Adipocyte (in vitro differentiated cells): ENCODE measurements at regions not wholly inside any gene's neighbourhood (a gene's known extent, or its start where the extent isn't known, plus 50 kb on each side); places are given as distances from the start of the nearest gene placed in this dataset.

Source experiments
- DNase-seq: peaks from one replicate; pipeline ENCODE4 v3.0.0-alpha.2; 2015; ENCODE audit warnings: low read depth
- H3K27me3 ChIP-seq: replicated peaks from 2 replicates; pipeline ENCODE4 v1.7.0; 2013; ENCODE audit warnings: mild to moderate bottlenecking, low read length, moderate library complexity; ENCODE audit not compliant: control insufficient read depth, insufficient read depth
- H3K36me3 ChIP-seq: 2 replicates; pipeline ENCODE4 v1.7.0; 2013; ENCODE audit warnings: low read length, mild to moderate bottlenecking, moderate library complexity; ENCODE audit not compliant: control insufficient read depth, insufficient read depth, severe bottlenecking
- H3K4me1 ChIP-seq: 2 replicates; pipeline ENCODE4 v1.7.0; 2013; ENCODE audit warnings: mild to moderate bottlenecking, low read length, moderate library complexity; ENCODE audit not compliant: control insufficient read depth, insufficient read depth
- H3K4me3 ChIP-seq: 2 replicates; pipeline ENCODE4 v1.7.0; 2013; ENCODE audit warnings: mild to moderate bottlenecking, low read length, moderate library complexity
- H3K9ac ChIP-seq: 2 replicates; pipeline ENCODE4 v1.7.0; 2013; ENCODE audit warnings: mild to moderate bottlenecking, low read length, moderate library complexity
- H3K9me3 ChIP-seq: 2 replicates; pipeline ENCODE4 v1.7.0; 2013; ENCODE audit warnings: mild to moderate bottlenecking, low read length, moderate library complexity; ENCODE audit not compliant: control insufficient read depth

DNA sequence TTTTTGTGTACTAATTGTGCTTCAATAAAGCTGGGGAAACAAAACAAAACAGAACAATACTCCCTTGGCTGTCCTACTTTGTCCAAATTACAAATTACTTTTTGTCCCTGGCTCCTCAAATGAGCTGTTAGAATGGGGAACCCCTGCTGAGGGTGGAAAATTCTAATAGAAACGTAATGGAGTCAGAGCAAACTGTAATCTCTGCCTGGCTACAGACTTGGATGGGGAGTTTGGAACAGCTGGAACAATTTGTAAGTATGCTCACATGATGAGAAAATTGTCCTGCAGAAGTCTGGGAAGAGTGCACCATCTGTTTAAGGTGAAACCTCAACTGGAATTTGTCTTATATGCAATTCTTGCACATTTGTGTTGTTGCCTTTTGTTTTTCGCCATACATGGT, 364.4 kb upstream of the CLNK start:
- no peak for DNase-seq
- Histone ChIP-seq H3K4me3 (no peak overlapping the region), H3K9me3 (peaks cover 3% of the 10 kb centered on the region), H3K9ac (no peak overlapping the region), H3K27me3 (no peaks in the 10 kb centered on the region), H3K36me3 (no peaks in the 10 kb centered on the region), H3K4me1 (no peaks in the 10 kb centered on the region)

DNA sequence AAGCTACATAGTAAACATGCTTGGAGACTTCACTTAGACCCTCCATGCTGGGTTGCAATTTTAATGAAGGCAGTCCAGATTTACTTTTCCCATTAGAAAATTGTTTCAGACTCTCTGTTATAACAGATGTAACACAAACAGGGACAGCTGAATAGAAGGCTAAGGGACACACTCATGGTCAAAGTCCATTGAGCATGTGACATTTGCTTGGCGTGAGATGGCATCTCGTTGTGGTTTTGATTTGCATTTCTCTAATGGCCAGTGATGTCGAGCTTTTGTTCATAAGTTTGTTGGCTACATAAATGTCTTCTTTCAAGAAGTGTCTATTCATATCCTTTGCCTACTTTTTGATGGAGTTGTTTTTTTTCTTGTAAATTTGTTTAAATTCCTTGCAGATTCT, 358.2 kb upstream of the CLNK start:
- no peaks in the 10 kb centered on the region for H3K27me3 ChIP-seq
- no peak overlapping the region for H3K4me3 ChIP-seq
- no peaks in the 10 kb centered on the region for H3K36me3 ChIP-seq
- H3K9me3 ChIP-seq: peaks cover 3% of the 10 kb centered on the region
- DNase-seq: no peak
- no peak overlapping the region for H3K9ac ChIP-seq
- H3K4me1 ChIP-seq: no peaks in the 10 kb centered on the region

GRCh38 chr4:11039634-11040131, 355.1 kb upstream of the CLNK start:
- DNase-seq: no peak
- Histone ChIP-seq H3K9ac (no peak overlapping the region), H3K4me3 (no peak overlapping the region), H3K36me3 (no peaks in the 10 kb centered on the region), H3K27me3 (no peaks in the 10 kb centered on the region), H3K9me3 (no peaks in the 10 kb centered on the region), H3K4me1 (no peaks in the 10 kb centered on the region)

GRCh38 chr4:11038926-11039325, 354.4 kb upstream of the CLNK start:
- no peak for DNase-seq
- H3K4me1 ChIP-seq: no peaks in the 10 kb centered on the region

GRCh38 chr4:11037637-11038036, 353.1 kb upstream of the CLNK start:
- Histone ChIP-seq H3K4me3 (no peak overlapping the region), H3K27me3 (no peaks in the 10 kb centered on the region), H3K36me3 (no peaks in the 10 kb centered on the region), H3K9me3 (no peaks in the 10 kb centered on the region), H3K9ac (no peak overlapping the region), H3K4me1 (no peaks in the 10 kb centered on the region)
- DNase-seq: no peak

More at GRCh38 chr4:11038926-11039325, 354.4 kb upstream of the CLNK start:
- H3K36me3 ChIP-seq: no peaks in the 10 kb centered on the region
- H3K27me3 ChIP-seq: no peaks in the 10 kb centered on the region
- H3K9me3 ChIP-seq: no peaks in the 10 kb centered on the region
- no peak overlapping the region for H3K4me3 ChIP-seq
- no peak overlapping the region for H3K9ac ChIP-seq

- no peaks in the 10 kb centered on the region for H3K36me3 ChIP-seq
- no peaks in the 10 kb centered on the region for H3K4me1 ChIP-seq
- peaks cover 8% of the 10 kb centered on the region for H3K9me3 ChIP-seq
- no peak overlapping the region for H3K9ac ChIP-seq
- H3K27me3 ChIP-seq: peaks cover 4% of the 10 kb centered on the region
- H3K4me3 ChIP-seq: no peak overlapping the region
- no peak for DNase-seq
Measured at GRCh38 chr4:11028334-11028733, 343.8 kb upstream of the CLNK start.

GRCh38 chr4:11021333-11021732, 336.8 kb upstream of the CLNK start:
- Histone ChIP-seq H3K9ac (no peak overlapping the region), H3K27me3 (no peaks in the 10 kb centered on the region), H3K4me1 (no peaks in the 10 kb centered on the region), H3K4me3 (no peak overlapping the region), H3K36me3 (no peaks in the 10 kb centered on the region), H3K9me3 (peaks cover 4% of the 10 kb centered on the region)
- no peak for DNase-seq

DNA sequence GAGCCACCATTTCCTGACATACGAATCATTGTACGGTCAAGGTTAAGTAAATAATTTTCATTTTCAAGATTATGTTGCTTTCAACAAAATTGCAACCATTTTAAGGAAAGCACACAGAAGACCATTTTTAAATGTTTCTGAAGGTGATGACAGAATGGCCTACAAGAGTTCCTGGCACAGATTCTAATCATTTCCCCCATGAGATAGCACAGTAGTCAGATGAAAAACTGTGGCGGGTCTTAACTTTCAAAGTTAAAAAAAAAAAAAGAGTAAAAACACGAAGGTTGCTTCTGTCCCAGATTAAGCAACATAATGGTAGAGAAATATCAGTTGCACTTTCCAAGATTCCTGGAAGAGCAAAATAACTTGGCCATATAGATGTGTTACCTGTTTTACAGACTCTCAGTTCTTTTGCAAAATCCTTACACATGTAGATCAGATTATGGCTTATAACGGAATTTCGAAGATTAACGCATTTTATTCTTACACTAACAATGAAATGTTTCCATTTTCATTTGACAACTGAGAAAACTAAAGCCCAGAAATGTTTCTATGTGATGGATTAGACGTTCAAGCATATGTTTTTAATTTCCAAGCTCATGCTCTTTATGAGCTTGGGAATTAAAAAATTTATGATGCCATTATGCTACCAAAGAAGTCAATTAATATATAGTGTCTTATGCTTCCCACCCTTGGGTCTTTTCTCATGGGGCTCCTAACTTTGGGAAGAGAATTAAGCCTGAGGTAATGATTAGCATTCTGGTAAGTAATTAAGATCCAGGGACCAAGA, 335.1 kb upstream of the CLNK start:
- H3K4me1 ChIP-seq: no peaks in the 10 kb centered on the region
- peaks cover 4% of the 10 kb centered on the region for H3K9me3 ChIP-seq
- no peaks in the 10 kb centered on the region for H3K27me3 ChIP-seq
- H3K36me3 ChIP-seq: no peaks in the 10 kb centered on the region
- no peak for DNase-seq
- no peak overlapping the region for H3K4me3 ChIP-seq
- no peak overlapping the region for H3K9ac ChIP-seq

DNA sequence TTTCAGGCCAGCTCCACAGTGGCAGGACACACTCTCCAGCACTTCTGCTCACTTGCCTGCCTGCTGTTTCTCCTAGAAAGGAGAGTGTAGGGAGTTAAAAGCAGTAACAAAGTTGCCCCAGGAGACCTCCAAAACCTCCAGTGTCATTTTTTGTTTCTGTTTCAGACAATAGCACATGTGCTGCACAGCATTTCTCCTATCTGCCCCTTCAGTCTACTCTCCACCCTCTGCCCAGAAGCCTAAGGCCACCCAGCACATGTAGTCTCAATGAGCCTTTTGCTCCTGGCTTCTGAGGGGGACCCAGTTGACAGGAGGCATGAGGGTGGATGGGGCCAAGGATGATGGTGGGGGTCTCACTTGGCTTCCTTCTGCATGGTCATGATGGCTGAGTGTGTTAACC, 329.6 kb upstream of the CLNK start:
- Histone ChIP-seq H3K4me3 (no peak overlapping the region), H3K36me3 (no peaks in the 10 kb centered on the region), H3K9me3 (no peaks in the 10 kb centered on the region), H3K9ac (no peak overlapping the region), H3K27me3 (no peaks in the 10 kb centered on the region), H3K4me1 (no peaks in the 10 kb centered on the region)
- DNase-seq: no peak

DNA sequence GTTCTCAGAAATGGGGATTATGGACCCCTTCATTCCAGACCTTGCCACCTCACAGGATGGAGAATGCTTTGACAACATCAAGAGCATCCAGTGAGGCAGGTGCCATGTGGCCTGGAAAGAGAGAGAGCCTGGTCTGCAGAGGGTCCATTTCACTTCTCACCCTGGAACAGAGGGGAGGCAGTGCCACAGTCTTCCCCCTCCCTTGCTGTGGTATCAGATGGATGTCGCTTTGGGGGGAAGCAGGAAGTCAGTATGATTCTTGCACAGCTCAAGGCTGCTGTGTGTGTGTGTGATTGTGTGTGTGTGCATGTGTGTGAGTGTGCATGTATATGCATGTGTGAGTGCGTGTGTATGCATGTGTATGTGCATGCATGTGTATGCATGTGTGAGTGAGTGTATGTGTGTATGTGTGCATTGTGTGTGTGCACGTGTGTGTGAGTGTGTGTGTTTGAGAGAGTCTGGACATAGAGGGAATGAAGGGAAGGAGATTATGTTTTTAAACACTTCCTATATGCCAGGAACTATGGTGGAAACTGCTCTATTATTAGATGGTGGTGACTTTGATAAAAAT, 328.6 kb upstream of the CLNK start:
- DNase-seq: no peak
- Histone ChIP-seq H3K36me3 (no peaks in the 10 kb centered on the region), H3K4me3 (no peak overlapping the region), H3K9ac (no peak overlapping the region), H3K9me3 (peaks cover 9% of the 10 kb centered on the region), H3K27me3 (no peaks in the 10 kb centered on the region), H3K4me1 (no peaks in the 10 kb centered on the region)

- H3K9me3 ChIP-seq: peaks cover 13% of the 10 kb centered on the region
- no peak overlapping the region for H3K4me3 ChIP-seq
- no peak for DNase-seq
- no peaks in the 10 kb centered on the region for H3K36me3 ChIP-seq
- H3K4me1 ChIP-seq: no peaks in the 10 kb centered on the region
- H3K9ac ChIP-seq: no peak overlapping the region
- H3K27me3 ChIP-seq: no peaks in the 10 kb centered on the region
Measured at GRCh38 chr4:11011249-11011648, 326.7 kb upstream of the CLNK start.
